RWPE1 (cell line): ENCODE measurements at regions not wholly inside any gene's neighbourhood (a gene's known extent, or its start where the extent isn't known, plus 50 kb on each side); places are given as distances from the start of the nearest gene placed in this dataset.

Source experiments
- CTCF ChIA-PET: fragments of 350-600 bp; sonication (Branson Sonifier 250); formaldehyde crosslinking; extraction: SDS; loops from one replicate; lab custom pipeline; 2021; lab: Yijun Ruan, JAX
- POLR2A ChIA-PET: fragments of 400-600 bp; formaldehyde crosslinking; extraction: SDS; loops from one replicate; lab custom pipeline; 2020; ENCODE audit warnings: antibody characterized with exemption; ENCODE audit not compliant: low non-redundant PET; lab: Yijun Ruan, JAX
- DNase-seq: peaks from one replicate; pipeline ENCODE4 v3.0.0; 2012; ENCODE audit warnings: low spot score
- H3K27ac ChIP-seq: fragments of 450-650 bp; 2 replicates; pipeline ENCODE4 v1.5.1; 2017
- TF ChIP-seq, protein P1 (sequence below): fragments of 450-650 bp; conservative IDR thresholded peaks from 2 replicates; pipeline ENCODE4 v1.5.1; 2017; ENCODE audit warnings: low read depth, mild to moderate bottlenecking

DNA sequence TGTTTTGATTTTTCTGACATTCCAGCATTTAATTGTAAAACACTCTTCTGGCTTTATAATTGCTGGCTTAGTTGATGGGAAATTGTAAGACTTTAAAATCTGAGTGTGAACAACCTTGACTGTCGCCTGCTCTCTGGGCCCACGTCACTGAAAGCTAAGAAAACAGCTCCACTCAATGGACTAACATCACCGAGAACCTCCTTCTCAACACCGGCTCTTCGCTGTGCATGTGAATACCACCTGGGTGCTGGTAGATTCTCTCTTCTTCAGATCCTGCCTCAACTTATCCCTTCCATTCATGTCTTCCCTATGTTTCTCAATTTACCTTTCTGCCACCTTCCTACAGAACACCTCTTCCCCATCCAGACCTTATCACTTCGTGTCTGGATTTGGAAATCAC lies 523.1 kb upstream of the ID2 start:
- ChIA-PET POLR2A (no interaction called here), CTCF (no interaction called here)
- H3K27ac ChIP-seq = no peak overlapping the region
- DNase-seq = no peak
- TF ChIP-seq, protein P1, sequence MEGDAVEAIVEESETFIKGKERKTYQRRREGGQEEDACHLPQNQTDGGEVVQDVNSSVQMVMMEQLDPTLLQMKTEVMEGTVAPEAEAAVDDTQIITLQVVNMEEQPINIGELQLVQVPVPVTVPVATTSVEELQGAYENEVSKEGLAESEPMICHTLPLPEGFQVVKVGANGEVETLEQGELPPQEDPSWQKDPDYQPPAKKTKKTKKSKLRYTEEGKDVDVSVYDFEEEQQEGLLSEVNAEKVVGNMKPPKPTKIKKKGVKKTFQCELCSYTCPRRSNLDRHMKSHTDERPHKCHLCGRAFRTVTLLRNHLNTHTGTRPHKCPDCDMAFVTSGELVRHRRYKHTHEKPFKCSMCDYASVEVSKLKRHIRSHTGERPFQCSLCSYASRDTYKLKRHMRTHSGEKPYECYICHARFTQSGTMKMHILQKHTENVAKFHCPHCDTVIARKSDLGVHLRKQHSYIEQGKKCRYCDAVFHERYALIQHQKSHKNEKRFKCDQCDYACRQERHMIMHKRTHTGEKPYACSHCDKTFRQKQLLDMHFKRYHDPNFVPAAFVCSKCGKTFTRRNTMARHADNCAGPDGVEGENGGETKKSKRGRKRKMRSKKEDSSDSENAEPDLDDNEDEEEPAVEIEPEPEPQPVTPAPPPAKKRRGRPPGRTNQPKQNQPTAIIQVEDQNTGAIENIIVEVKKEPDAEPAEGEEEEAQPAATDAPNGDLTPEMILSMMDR = no peak

DNA sequence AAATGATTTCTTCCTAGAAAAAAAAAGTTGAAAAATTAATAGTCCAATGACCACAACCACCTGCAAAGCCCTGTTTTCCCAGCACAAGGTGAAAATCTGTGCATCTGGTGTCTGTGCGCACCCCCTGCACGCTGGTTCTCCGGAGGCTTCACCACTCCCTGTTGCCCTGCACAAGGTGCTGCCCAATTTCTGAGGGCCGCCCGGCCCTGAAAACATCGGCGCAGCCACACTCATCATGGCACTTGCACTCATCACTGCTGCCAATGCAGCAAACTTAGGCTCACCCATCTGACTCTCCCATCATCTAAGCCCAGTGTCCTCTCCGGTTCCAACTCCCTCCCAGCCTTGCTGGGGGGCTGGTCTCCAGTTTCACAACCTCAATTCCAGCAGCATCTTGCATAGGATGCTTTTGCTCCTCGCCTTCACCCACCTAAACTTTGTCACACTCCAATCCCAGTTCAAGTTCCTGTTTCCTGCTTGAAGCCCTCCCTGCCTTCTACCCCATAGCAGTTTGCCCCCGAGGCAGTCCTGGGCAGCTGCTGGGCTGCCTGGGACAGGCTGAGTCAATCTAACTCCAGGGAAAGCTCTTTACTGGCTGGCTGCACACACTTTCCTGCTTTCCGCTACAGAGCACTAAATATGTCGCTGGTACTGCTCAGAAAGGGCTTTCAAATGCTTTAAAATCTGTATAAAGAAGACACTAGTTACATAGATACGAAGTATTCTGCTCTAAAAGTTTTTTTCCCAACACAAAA lies 522.5 kb upstream of the ID2 start:
- DNase-seq = no peak
- POLR2A ChIA-PET = no interaction called here
- TF ChIP-seq, protein P1 = no peak
- CTCF ChIA-PET = no interaction called here
- H3K27ac ChIP-seq = no peak overlapping the region

DNA sequence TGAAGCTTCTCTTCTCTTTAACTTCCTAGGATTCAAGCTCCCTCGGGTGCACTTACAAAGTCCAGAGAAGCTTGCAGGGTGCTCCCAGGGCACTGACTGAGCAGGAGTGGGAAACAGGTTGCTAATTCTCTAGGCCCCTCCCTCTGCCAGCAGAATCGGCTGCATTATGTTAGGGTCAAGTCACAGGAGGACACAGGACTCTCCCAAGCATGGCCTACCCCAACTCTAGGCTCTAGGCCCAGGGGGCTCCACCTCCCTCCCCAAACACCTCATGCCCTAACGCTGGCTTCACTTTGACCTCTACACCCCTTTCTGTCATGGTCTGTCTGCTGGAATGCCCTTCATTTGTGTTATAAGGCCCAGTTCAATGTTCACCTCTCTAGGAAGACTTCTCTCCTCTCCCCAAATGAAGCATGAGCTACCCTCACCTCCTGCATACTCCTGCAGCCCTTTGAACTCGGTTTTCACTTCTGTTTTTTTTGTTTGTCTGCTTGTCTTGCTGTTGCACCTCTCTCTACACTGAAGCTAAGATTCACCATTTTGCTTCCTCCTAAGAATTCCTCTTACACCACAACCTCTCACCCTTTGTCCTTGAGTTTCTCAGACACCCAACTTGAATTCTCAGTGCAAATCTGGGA lies 521.8 kb upstream of the ID2 start:
- no peak overlapping the region for H3K27ac ChIP-seq
- CTCF ChIA-PET = no interaction called here
- POLR2A ChIA-PET = no interaction called here
- TF ChIP-seq, protein P1 = no peak
- no peak for DNase-seq

DNA sequence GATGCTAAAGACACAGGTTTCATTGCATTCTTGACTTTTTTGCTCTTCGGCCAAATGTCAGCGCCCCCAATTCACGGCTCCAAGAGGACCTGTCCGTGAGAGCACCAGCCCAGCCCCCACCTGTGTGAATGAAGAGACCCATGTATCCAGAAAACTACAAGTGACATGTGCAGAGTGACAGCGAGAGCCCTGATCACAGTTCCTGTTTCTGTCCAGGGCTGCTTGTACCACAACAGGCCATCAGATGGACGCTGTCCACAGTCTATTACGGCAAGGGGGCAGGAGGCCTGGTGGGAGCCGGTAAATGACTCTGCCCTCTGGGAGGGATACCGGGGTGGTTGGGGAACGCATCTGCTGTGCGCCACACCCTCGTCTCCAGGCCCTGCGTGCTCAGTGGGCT lies 520.9 kb upstream of the ID2 start:
- POLR2A ChIA-PET = no interaction called here
- H3K27ac ChIP-seq = no peak overlapping the region
- CTCF ChIA-PET = no interaction called here
- TF ChIP-seq, protein P1 = no peak
- no peak for DNase-seq

DNA sequence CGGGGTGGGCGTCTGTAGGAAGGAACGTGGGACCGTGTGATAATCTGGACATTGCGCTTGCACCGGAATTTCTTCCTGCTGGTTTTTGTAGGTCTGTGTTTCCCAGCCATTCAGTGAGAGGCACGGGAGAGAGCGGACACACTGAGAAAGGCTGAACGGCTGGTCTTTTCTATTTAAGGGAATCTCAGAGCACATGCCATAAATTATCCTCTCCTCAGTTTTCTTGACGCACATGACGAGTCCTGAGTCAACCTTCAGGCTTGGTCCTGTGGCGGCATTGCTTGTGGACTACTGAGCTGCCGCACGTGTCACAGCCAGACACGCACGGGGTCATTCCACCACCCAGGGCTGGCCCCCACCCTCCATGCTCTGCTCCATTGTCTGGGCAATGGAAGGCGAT lies 519.3 kb upstream of the ID2 start:
- POLR2A ChIA-PET = no interaction called here
- CTCF ChIA-PET = no interaction called here
- no peak for DNase-seq
- TF ChIP-seq, protein P1 = no peak
- H3K27ac ChIP-seq = no peak overlapping the region

DNA sequence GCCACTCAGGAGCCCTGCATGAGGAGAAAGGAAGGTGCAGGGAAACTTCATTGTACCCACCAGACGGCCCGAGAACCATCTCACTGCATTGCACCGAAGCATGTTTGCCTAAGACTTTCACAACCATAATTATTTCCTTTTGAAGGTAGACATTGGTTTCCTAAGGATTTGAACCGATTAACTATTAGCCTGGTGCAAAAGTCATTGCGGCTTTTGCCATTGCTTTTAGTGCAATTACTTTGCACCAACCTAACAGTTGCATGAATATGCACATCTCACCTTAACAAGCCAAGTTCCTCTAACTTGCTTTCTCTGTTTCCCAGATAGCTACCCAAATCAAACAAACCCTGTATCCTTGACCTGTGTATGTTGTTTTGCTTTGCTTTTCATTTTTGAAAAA lies 516.3 kb upstream of the ID2 start:
- H3K27ac ChIP-seq = no peak overlapping the region
- TF ChIP-seq, protein P1 = no peak
- DNase-seq = no peak
- CTCF ChIA-PET = interaction anchor here (0.6 kb wide), 1 partner anchor 566 kb away, joined by 3 read pairs; no protein-coding TSS in a partner anchor
- POLR2A ChIA-PET = no interaction called here
